ENCODE measurements at regions not wholly inside any gene's neighbourhood (a gene's known extent, or its start where the extent isn't known, plus 50 kb on each side); places are given as distances from the start of the nearest gene placed in this dataset.

GRCh38 chr16:6020162-6020985 is 922.8 kb upstream of the EEF2KMT start:
- H3K36me3 ChIP-seq (ENCODE audit: insufficient read depth, low read length), result no peaks in the 10 kb centered on the region
- no peak overlapping the region for H3K9ac ChIP-seq (ENCODE audit: low read length)
- DNase-seq, result no peak
- no peaks in the 10 kb centered on the region for H3K4me1 ChIP-seq (ENCODE audit: low read length)
- no peaks in the 10 kb centered on the region for H3K27me3 ChIP-seq (ENCODE audit: low read length)
- no peaks in the 10 kb centered on the region for H3K9me2 ChIP-seq (replicated peaks; ENCODE audit: insufficient read depth, low read length)
- H3K4me2 ChIP-seq (ENCODE audit: low read depth, low read length, poor library complexity, severe bottlenecking), result no peak overlapping the region
- no peaks in the 10 kb centered on the region; the same call in 1 of the 2 replicates for H3K9me3 ChIP-seq (ENCODE audit: low read length)
- no peak overlapping the region for H2AFZ ChIP-seq (ENCODE audit: low read length)
- no peak overlapping the region for H3K4me3 ChIP-seq (ENCODE audit: low read length)
- no peaks in the 10 kb centered on the region for H3K79me2 ChIP-seq (ENCODE audit: low read length)
- H3K27ac ChIP-seq (ENCODE audit: low read length), result no peak overlapping the region
- H4K20me1 ChIP-seq (ENCODE audit: insufficient read depth, low read depth, low read length), result no peaks in the 10 kb centered on the region

GRCh38 chr16:6019490-6019991 is 921.9 kb upstream of the EEF2KMT start:
- Histone ChIP-seq H4K20me1 (ENCODE audit: insufficient read depth, low read depth, low read length) (no peaks in the 10 kb centered on the region), H3K27me3 (ENCODE audit: low read length) (no peaks in the 10 kb centered on the region), H3K4me1 (ENCODE audit: low read length) (no peaks in the 10 kb centered on the region), H3K36me3 (ENCODE audit: insufficient read depth, low read length) (no peaks in the 10 kb centered on the region), H3K79me2 (ENCODE audit: low read length) (no peaks in the 10 kb centered on the region), H3K27ac (ENCODE audit: low read length) (no peak overlapping the region), H3K9ac (ENCODE audit: low read length) (no peak overlapping the region), H2AFZ (ENCODE audit: low read length) (no peak overlapping the region), H3K9me2 (replicated peaks; ENCODE audit: insufficient read depth, low read length) (no peaks in the 10 kb centered on the region), H3K4me2 (ENCODE audit: low read depth, low read length, poor library complexity, severe bottlenecking) (no peak overlapping the region), H3K4me3 (ENCODE audit: low read length) (no peak overlapping the region), H3K9me3 (ENCODE audit: low read length) (no peaks in the 10 kb centered on the region; the same call in 1 of the 2 replicates)
- DNase-seq, result no peak

- Histone ChIP-seq H3K27me3 (ENCODE audit: low read length) (no peaks in the 10 kb centered on the region), H2AFZ (ENCODE audit: low read length) (no peak overlapping the region), H3K4me2 (ENCODE audit: low read depth, low read length, poor library complexity, severe bottlenecking) (no peak overlapping the region), H3K9me2 (replicated peaks; ENCODE audit: insufficient read depth, low read length) (no peaks in the 10 kb centered on the region), H3K9ac (ENCODE audit: low read length) (no peak overlapping the region), H4K20me1 (ENCODE audit: insufficient read depth, low read depth, low read length) (no peaks in the 10 kb centered on the region), H3K9me3 (ENCODE audit: low read length) (no peaks in the 10 kb centered on the region; the same call in 1 of the 2 replicates), H3K4me3 (ENCODE audit: low read length) (no peak overlapping the region), H3K27ac (ENCODE audit: low read length) (no peak overlapping the region), H3K79me2 (ENCODE audit: low read length) (no peaks in the 10 kb centered on the region), H3K4me1 (ENCODE audit: low read length) (no peaks in the 10 kb centered on the region), H3K36me3 (ENCODE audit: insufficient read depth, low read length) (no peaks in the 10 kb centered on the region)
- no peak for DNase-seq
Observed at GRCh38 chr16:6018848-6019489, 921.4 kb upstream of the EEF2KMT start.

GRCh38 chr16:6016530-6017184 is 919.1 kb upstream of the EEF2KMT start:
- Histone ChIP-seq H3K79me2 (ENCODE audit: low read length) (no peaks in the 10 kb centered on the region), H3K9ac (ENCODE audit: low read length) (no peak overlapping the region), H3K27me3 (ENCODE audit: low read length) (no peaks in the 10 kb centered on the region), H3K27ac (ENCODE audit: low read length) (no peak overlapping the region), H2AFZ (ENCODE audit: low read length) (no peak overlapping the region), H3K9me2 (replicated peaks; ENCODE audit: insufficient read depth, low read length) (no peaks in the 10 kb centered on the region), H3K36me3 (ENCODE audit: insufficient read depth, low read length) (no peaks in the 10 kb centered on the region), H3K4me1 (ENCODE audit: low read length) (no peaks in the 10 kb centered on the region), H3K4me3 (ENCODE audit: low read length) (no peak overlapping the region), H3K4me2 (ENCODE audit: low read depth, low read length, poor library complexity, severe bottlenecking) (no peak overlapping the region), H3K9me3 (ENCODE audit: low read length) (peaks cover 2% of the 10 kb centered on the region), H4K20me1 (ENCODE audit: insufficient read depth, low read depth, low read length) (no peaks in the 10 kb centered on the region)
- peak; percentile 77 for DNase-seq

- Histone ChIP-seq H3K27me3 (ENCODE audit: low read length) (no peaks in the 10 kb centered on the region), H3K4me3 (ENCODE audit: low read length) (no peak overlapping the region), H3K36me3 (ENCODE audit: insufficient read depth, low read length) (no peaks in the 10 kb centered on the region), H3K4me1 (ENCODE audit: low read length) (no peaks in the 10 kb centered on the region), H3K27ac (ENCODE audit: low read length) (no peak overlapping the region), H4K20me1 (ENCODE audit: insufficient read depth, low read depth, low read length) (no peaks in the 10 kb centered on the region), H3K9ac (ENCODE audit: low read length) (no peak overlapping the region), H2AFZ (ENCODE audit: low read length) (no peak overlapping the region), H3K9me3 (ENCODE audit: low read length) (peaks cover 4% of the 10 kb centered on the region), H3K4me2 (ENCODE audit: low read depth, low read length, poor library complexity, severe bottlenecking) (no peak overlapping the region), H3K79me2 (ENCODE audit: low read length) (no peaks in the 10 kb centered on the region), H3K9me2 (replicated peaks; ENCODE audit: insufficient read depth, low read length) (no peaks in the 10 kb centered on the region)
- DNase-seq, result no peak
Observed at GRCh38 chr16:6012716-6013115, 915.1 kb upstream of the EEF2KMT start.

GRCh38 chr16:6009151-6009550 is 911.6 kb upstream of the EEF2KMT start:
- Histone ChIP-seq H3K27ac (ENCODE audit: low read length) (no peak overlapping the region), H3K27me3 (ENCODE audit: low read length) (no peaks in the 10 kb centered on the region), H3K9me3 (ENCODE audit: low read length) (peaks cover 4% of the 10 kb centered on the region), H2AFZ (ENCODE audit: low read length) (no peak overlapping the region), H3K9me2 (replicated peaks; ENCODE audit: insufficient read depth, low read length) (no peaks in the 10 kb centered on the region), H3K36me3 (ENCODE audit: insufficient read depth, low read length) (no peaks in the 10 kb centered on the region), H3K4me1 (ENCODE audit: low read length) (no peaks in the 10 kb centered on the region), H3K9ac (ENCODE audit: low read length) (no peak overlapping the region), H3K79me2 (ENCODE audit: low read length) (no peaks in the 10 kb centered on the region), H4K20me1 (ENCODE audit: insufficient read depth, low read depth, low read length) (no peaks in the 10 kb centered on the region), H3K4me3 (ENCODE audit: low read length) (no peak overlapping the region), H3K4me2 (ENCODE audit: low read depth, low read length, poor library complexity, severe bottlenecking) (no peak overlapping the region)
- no peak for DNase-seq

- no peaks in the 10 kb centered on the region for H3K79me2 ChIP-seq (ENCODE audit: low read length)
- no peak overlapping the region for H2AFZ ChIP-seq (ENCODE audit: low read length)
- H3K27me3 ChIP-seq (ENCODE audit: low read length), result no peaks in the 10 kb centered on the region
- no peak overlapping the region for H3K4me2 ChIP-seq (ENCODE audit: low read depth, low read length, poor library complexity, severe bottlenecking)
- H3K4me3 ChIP-seq (ENCODE audit: low read length), result no peak overlapping the region
- no peak overlapping the region for H3K9ac ChIP-seq (ENCODE audit: low read length)
- H3K9me2 ChIP-seq (replicated peaks; ENCODE audit: insufficient read depth, low read length), result no peaks in the 10 kb centered on the region
- DNase-seq, result no peak
- H3K4me1 ChIP-seq (ENCODE audit: low read length), result no peaks in the 10 kb centered on the region
- no peak overlapping the region for H3K27ac ChIP-seq (ENCODE audit: low read length)
- H3K9me3 ChIP-seq (ENCODE audit: low read length), result peaks cover 4% of the 10 kb centered on the region
- no peaks in the 10 kb centered on the region for H3K36me3 ChIP-seq (ENCODE audit: insufficient read depth, low read length)
- H4K20me1 ChIP-seq (ENCODE audit: insufficient read depth, low read depth, low read length), result no peaks in the 10 kb centered on the region
Observed at GRCh38 chr16:6008670-6009069, 911.1 kb upstream of the EEF2KMT start.

GRCh38 chr16:5993356-5993755 is 895.8 kb upstream of the EEF2KMT start:
- Histone ChIP-seq H3K4me3 (ENCODE audit: low read length) (no peak overlapping the region), H3K4me2 (ENCODE audit: low read depth, low read length, poor library complexity, severe bottlenecking) (no peak overlapping the region), H4K20me1 (ENCODE audit: insufficient read depth, low read depth, low read length) (no peaks in the 10 kb centered on the region), H3K9ac (ENCODE audit: low read length) (no peak overlapping the region), H3K9me2 (replicated peaks; ENCODE audit: insufficient read depth, low read length) (no peaks in the 10 kb centered on the region), H3K36me3 (ENCODE audit: insufficient read depth, low read length) (no peaks in the 10 kb centered on the region), H3K27me3 (ENCODE audit: low read length) (no peaks in the 10 kb centered on the region), H3K27ac (ENCODE audit: low read length) (no peak overlapping the region), H3K4me1 (ENCODE audit: low read length) (no peaks in the 10 kb centered on the region), H2AFZ (ENCODE audit: low read length) (no peak overlapping the region), H3K79me2 (ENCODE audit: low read length) (no peaks in the 10 kb centered on the region), H3K9me3 (ENCODE audit: low read length) (no peaks in the 10 kb centered on the region)
- DNase-seq, result no peak

Measured in Karpas-422 (cell line).